GDM1 (cell line): ENCODE measurements at regions not wholly inside any gene's neighbourhood (a gene's known extent, or its start where the extent isn't known, plus 50 kb on each side); places are given as distances from the start of the nearest gene placed in this dataset.

ENCODE experiments used
- DNase-seq: peaks from one replicate; lab custom pipeline; 2025; lab: John Stamatoyannopoulos, UW

DNA sequence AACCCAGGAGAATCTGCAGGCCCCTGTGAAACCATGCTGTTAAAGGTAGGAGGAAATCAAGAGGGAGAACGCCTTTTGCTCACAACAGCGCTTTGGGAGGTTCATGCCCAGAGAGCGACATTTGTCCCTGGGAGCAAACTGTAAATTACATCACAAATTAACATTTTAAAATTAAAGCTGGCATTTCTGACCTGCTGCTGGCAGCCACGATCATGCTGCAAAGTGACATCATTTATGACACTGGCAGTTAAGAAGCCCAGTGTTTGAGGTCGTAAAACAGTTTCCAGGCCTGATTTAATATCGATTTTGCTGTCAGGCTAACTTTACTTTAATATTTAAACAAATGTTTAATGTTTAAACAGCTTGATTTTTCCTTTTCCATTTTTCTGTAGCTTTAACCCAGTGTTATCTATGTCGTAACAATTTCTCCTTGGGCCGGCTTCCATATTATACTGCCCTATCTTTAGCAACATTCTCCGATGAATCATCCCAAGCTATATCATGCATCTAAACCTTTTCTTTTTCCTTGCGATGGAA is 86.5 kb upstream of the NPVF start:
- DNase-seq: no peak

DNA sequence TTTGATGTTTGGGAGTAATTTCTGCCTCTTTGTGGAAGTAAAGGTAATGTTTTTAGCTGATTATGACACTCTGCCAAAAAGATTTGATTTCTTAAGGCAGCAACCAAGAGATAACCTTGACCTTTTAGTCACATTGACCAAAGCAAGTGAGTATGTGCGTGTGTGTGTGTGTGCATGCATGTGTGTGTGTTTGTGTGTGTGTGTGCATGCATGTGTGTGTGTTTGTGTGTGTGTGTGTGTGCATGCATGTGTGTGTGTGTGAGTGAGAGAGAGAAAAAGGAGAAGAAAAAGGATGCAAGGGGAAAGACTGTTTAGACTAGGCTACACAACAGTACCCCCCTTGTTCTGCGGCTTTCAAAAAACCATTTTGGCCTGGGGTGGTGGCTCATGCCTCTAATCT is 88.1 kb upstream of the NPVF start:
- DNase-seq: no peak

DNA sequence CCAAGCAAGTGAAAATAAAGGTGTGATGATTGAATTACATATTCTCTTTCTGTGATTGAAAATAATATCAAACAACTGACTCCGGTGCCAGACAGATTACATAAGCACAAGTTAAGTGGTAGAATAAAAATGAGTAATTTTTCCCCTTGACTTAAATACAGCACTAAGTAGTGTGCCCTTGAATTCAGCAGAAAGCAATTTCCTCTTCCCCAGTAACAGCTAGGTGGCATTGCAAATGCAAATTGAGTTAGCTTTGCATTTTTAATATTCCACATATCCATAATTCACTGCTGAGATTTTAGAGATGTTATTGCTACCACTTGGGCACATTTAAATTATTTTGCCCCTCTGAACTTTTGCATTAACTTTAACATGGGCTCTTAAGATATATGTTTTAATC is 89.8 kb upstream of the NPVF start:
- no peak for DNase-seq

DNA sequence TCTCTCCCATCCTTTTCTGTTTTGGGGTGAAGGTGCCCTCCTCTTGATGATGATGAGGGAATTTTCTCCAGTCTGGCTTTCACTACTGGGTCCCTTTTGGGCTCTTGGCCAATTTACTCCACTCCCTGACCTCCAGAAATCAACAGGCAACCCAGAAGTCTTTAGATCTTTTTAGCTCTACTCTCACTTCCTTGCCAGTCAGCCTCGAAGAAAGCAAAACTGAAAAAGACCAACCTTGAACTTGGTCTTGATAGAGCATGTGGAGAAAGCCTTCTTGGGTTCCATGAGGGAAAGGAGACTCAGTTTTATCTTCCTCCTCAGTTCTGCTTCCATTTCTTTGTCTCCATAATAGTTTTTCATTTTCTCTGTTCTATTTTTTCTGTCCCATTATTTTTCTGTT is 91.4 kb upstream of the NPVF start:
- DNase-seq: no peak

DNA sequence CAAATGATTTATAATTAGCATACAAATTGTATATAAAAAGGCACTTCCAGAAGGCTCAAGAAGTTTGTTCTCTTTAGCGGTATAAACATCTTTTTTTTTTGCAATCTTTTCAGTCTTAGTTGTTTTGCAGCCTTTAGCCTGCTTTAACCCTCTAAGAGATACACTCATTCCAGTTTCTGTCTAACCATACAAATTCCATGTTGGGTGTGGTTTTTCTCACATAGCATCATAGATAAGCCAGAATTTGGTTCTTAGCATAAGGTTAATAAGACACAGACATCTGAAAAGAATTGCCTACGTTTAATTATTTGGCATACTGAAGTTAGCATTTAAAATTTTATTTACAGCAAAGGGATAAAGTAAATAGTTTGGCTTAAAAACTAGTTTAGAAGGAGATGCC is 92.5 kb upstream of the NPVF start:
- DNase-seq: no peak

DNA sequence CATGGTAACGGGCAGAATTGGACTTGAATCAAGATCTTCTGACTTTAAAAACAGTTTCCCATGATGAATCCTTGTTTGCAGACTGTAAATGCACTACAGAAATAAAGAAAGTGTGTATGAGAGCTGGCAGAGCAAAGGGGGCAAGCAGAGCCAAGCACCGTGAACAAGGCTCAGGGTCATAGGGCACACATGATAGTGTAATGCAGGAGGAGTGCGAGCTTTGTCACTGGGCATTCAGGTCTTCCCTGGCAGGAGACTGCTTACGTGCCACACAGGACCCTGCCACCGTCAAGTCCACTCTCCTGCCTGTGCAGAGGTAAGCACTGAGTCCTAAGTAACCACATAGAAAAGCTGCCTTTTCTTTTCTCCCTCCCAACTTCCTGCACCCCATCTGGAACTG is 93.1 kb upstream of the NPVF start:
- no peak for DNase-seq

DNA sequence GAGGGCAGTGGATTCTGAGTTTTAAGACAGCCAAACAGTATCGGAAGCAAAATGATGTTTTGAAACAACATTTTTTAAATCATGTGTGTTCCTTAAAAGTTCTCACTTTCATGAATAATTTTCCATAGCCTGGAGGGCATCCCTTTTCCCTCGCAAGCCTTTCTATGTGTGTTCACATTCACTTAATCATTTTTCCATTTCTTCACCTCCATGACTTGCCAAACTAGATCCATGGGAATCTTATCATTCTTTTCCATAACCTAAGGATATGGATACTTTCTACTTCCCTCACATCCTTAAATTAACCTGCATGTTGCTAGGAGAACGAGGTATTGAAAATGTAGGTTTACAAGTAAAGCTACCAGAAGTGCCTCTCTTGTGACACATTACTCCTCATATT is 94.2 kb upstream of the NPVF start:
- no peak for DNase-seq

DNA sequence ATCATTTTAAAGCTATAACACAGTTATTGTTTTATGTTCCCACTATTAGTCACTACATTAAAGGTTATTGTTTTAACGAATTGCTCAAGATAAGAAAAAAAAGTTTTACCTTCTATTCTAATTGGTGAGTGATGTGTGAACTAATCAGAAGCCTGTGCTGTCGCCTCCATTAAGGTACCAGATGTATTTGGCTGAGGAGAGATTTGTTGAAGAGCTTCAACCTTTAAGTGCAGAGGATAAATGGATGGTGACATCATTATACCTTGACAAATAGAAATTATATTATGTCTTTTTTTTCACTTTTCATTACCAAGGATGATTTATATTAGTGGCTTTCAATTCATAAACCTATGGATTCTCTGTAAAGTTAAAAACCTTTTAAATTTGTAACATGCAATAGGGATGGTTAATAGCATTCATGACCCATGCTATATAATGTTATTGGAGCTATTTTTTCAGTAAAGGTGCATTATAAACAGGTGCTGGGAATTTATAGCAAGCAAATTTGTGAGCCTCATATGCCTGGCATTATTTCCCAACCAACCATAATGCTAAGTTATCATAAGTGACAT is 97.0 kb upstream of the NPVF start:
- DNase-seq: no peak

DNA sequence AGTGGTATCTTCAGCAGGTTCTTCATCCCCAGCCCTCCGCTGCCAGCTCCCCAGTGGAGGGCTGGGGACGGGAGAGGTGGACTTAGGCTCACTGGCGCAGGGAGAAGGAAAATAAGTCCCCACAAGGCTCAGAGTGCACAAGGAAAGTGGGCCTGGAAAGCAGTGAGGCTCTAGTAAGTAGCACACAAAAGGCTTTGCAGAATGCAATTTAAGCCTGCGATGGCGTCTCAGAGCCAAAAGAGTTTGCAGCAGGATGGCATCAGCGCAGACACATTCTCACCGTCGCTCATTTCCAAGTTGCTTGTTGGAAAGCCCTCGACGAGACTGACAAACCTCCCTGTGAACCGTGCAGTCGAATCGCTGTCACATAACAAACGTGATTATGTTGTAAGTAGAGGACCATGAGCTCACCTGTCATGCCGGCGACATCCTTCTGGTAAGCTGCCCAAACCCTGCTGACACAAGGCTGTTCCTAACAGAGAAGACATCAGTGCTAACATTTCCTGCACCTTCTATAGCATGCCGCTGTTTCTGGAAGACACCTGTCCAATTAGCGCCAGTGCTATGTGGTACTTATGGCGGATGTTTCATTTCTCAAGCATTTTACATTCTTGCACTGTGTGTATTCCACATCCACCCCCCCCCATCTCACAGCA is 98.3 kb upstream of the NPVF start:
- DNase-seq: no peak

DNA sequence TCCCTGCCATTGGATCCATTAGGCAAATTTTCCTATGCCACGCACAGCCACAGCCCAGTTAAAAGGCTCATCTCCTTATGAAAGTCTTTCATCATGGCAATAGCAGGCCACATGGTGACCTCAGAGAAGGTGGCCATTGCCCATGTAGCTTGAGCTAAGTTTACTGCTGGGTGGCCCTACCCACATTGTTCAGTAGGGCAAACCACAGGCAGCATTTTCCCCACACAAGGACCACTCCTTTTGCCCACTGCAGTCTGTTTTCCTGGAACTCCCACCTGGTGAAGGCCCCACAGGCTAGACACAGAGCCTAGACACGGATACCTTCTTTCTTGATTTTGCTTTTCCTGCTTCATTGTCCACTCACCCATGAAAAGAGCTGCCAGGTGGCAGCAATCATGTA is 101.5 kb upstream of the NPVF start:
- DNase-seq: no peak

DNA sequence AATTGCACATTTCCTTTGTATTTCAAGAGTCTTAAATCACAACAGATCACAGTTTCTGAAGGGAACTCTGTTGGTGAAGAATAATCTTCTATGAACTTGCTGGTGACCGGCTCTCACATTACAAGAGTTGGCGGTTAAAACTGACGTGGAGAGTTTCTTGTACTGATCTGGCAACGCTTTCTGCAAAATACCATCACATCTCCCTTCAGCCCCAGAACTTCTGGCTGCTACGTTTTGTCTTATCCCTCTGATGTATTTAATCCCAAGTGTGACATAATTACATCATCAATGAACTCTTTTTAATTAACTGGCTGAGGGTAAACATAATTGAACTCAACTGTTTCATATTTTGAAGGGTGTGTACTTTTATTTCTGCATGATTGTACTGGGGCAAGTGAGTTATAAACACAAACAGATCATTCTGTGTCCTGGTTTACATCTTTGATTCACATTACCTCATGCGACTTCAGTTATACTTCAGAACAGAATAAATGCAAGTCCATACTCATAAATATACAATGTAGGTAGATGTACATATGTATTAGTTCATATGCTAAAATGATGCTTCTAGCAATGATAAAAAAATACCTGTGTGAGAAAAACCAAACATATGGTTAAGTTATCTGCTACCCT is 105.1 kb upstream of the NPVF start:
- DNase-seq: no peak

DNA sequence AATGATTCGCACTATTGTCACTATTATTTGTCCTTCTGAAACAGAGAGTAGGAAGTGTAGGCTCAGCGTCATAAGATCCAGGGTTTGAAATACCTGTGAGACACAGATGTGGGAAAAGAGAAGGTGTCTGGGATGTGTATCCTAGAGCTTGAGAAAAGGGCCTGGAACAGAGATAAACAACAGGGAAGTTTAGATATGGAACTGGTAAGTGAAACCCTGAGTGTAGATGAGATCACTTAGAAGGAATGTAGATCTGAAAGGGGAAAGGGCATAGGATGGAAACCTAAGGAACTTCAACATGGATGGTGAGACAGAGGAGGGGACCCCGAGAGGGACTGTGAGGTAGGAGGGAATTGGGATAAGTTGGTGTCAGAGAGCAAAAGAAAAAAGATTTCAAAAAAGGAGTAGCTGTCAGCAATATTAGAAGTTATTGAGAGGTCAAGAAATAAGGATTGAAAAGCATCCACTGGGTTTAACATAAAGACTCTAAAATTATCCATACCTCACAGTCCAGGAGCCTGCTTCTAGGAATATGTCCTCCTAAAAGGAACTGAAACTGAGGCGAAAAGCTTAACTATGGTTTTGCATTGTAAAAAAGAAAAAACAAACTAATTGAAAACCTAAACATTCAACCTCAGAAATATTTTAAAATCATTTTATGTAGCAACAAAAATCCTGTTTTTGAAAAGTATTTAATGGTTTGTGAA is 119.2 kb upstream of the NPVF start:
- no peak for DNase-seq

DNA sequence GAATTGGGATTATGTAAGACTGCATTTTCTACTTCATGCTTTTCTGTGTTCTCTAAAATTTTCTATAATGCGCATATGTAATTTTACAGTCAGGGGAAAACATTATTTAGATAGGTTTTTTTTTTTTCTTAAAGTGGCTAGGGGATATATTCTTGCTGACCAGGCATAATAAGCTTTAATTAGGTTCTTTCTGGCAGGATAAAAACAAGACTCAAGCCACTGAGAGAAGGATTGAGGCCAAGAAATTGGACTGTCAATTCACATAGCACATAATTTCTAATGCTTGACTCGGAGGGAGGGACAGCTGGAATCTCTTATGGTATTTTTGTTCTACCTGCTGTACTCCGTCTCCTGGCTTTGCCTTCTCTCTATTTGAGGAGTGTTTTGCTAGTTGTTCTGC is 119.8 kb upstream of the NPVF start:
- no peak for DNase-seq

DNA sequence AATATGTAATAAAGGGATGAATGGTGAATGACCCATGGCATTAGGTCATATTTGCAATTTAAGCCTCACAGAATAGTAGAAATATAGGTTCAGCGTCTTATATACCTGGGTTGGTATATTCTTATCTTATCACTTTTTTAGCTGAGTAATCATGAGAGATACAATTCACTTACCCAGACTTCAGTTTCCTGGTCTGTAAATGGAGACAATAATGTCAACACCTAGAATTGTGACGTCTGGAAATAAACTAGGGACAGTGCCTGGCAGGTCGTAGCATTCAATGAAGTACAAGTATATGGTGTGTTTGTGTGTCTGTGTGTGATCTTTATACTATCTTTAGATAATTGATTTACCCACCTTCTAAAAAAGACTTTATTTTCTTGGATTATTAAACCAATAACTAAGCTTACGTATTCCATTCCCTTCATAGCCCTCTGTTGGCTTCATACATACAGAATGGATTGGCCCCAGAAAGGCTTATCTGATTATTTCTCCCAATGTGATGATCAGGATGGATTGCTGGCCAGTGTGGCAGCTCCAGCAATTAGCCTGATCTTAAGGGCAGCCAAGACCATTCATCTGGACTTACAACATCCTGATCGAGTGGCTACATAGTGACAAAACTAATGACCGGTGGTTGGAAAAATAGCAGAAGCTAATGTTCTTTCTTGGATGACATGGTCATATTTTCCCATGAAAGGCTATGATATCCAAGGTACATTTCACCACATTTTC is 121.2 kb upstream of the NPVF start:
- no peak for DNase-seq

DNA sequence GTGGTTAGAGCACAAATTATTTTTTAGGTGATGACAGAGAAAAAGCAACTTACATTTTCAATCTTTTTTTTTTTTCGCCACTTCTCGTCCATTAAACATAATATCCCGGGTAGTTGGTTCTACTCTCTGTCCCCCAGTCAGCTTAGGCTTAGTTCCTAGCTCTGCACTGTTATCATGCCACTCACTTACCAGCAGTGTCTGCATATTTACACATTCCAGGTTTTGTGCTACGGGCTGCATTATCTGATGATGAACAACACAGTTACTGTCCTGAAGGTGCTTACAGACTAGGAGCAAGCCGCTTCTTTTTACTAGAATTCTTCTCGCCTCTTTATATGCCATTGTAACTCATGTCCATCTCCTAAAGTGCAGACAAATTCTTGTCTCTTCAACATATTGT is 121.8 kb upstream of the NPVF start:
- DNase-seq: no peak

DNA sequence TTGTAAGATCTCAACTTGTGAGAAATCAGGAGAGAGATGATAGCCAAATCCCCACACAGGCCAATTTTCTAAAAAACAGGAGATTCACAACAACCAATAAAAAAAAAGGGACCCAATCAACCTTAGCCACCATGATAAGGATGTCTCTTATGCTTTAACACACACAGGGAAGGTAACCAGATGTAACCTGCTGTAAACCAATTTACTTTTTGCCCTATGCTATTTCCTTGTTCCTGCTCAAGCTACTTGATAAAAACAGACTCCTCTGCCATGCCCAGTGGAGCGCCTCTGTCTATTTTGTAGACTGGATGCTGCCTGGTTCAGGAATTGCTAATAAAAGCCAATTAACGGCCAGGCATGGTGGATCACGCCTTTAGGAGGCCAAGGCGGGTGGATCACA is 123.5 kb upstream of the NPVF start:
- no peak for DNase-seq

DNA sequence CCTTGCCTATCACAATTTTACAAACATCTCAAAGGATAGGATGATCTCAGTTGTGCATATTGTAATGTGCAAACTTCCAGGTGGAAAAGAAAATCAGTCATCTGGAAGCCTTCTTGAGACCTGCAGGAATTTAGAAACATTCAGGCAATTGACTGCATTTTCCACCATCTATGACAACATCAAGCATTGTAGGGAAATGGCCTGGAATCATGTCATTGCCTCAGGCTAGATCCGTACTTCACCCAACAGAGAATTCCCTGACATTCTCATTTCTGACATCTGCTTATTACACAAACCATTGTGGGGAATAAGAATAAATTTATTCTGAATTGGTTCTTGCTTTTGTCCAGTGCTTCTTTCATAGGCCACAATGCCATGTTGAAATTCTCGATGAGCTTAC is 124.9 kb upstream of the NPVF start:
- DNase-seq: no peak

DNA sequence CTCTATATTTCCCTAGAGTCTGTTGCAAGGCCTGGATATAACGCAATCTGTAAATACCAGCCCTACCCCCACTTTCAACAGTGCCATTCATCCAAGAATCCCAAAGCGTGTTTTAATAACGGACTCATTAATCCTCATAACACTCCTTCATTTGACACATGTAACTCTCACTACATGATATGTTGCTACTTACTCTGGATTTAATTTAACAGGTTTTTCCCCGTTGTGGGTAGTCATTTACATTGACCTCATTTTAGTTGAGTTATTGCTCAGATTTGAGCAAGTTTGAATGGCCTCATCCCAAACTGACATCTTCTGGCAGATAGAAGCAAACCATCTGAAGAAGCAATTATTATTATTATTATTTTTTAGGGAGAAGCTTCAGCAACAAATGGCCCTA is 125.4 kb upstream of the NPVF start:
- DNase-seq: no peak

DNA sequence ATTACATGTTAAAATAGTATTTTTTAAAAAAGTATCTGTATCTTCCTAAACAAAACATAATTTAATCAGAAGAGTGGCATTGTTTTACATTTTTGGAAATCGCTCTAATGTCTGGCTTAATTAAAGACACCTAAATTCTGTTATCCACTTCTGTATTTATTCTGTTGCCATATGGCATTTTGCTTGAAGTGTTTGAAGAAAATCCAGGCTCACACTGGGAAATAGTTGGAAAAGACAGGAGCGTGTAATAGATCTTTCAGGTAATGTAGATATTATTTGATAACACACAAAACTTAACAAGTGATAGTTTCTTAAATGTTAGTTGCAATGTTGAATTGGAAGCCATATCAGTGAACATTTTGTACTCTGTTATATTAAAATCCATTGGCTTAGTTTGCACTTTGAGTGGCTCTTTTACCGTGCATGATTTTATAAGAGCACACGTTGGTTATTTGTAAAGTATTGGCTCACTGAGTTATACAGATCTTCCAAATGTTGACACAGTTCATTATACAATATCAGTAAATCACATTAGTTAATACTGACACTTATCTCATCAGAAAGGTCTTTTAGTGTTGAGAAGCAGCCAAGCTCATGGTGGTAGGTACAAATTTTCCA is 128.4 kb upstream of the NPVF start:
- no peak for DNase-seq

DNA sequence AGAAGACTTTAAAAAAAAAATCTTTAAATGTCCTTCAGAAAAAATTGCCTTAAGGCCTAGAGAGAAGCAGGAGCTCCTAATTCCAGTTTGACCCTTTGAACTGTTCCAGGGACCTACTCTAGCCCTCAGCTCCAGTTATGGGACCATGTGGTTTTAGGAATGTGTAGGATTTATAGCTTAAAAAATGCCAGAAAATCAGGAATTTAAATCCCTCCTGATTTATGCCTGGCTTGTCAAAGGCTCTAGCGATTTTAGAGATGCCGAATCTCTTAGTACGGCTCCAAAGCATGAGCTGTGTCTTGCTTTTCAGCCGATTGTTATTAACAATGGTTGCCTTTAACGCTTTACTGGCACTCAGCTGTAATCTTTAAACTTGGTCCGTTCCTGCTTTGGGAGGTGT is 130.6 kb upstream of the NPVF start:
- no peak for DNase-seq

DNA sequence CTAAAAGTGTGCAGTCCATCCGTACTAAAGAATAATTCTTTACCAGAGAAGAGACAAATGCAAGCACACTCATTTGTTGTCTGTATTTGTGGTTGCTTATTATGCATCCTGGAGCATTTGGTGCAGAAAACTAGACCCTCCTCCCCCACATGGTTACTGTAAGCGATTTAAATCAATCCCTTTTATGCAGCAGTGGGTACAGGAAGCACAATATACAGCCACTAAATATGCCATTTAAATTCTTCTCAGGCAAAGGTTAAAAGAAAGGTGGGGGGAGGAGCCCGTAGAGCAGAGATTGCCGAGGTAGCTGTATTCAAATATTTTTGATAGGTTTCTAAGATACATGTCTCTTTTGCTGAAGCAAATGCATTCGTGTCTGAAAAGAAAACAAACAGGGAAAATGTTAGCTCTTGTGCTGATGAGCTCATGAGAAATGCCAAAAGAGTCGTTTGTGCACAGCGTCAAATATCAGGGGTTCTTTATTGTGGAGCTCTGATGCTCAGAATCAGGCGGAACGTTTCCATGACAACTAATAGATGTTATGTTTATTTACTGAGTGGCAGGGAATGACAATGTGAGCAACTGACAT is 131.3 kb upstream of the NPVF start:
- no peak for DNase-seq

DNA sequence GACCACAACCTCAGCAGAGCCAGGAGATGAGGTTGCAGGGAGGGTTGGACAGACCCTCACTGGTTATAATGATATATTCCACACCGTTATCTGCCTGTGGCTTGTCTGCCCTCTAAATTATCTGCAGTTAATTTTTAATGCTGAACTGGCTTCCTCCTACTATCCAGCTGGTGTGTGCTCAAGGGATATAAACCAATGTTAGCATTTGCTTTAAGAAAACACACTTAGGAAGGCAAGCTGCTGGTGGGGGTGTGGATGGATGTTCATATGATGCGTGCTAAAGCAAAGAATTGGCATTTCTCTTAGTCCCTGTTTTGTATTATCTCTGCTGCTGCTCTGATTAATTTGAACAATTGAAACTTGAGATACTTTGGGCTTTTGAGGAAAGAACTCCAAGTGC is 132.2 kb upstream of the NPVF start:
- no peak for DNase-seq
